ENCODE measurements at regions not wholly inside any gene's neighbourhood (a gene's known extent, or its start where the extent isn't known, plus 50 kb on each side); places are given as distances from the start of the nearest gene placed in this dataset.

DNA sequence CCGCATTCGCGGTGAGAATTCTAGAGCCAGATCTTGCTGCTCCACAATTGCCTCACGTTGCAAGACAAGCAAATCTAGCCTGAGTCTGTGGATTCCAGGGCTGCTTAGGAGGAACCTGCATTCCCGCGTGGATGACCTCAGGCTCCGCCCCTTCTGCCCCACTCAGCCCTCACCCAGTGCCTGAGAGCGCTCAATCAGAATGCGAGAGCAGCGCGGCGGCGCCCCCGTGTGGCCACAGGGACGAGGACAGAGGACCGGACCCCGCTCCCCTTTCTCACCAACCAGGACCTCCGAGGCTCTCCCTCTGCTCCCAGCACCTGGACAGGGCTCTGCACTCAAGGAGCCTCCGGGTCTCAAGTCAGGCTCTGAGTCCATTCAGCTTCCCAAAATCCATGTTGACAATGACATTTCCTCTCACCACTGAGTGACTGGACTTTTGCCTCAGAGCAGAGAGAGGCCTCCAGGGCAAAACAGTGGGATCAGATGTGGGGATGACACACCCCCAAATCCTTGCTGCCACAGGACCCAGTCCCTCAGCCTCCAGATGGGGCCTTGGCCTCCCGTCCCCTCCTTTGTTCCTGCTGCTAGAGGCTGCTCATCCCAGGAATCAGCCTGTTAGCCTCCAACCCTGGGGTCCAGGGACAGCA, 52.0 kb downstream of the RPP21 start:
- DNase-seq (ENCODE audit: low spot score): peak; percentile 70

DNA sequence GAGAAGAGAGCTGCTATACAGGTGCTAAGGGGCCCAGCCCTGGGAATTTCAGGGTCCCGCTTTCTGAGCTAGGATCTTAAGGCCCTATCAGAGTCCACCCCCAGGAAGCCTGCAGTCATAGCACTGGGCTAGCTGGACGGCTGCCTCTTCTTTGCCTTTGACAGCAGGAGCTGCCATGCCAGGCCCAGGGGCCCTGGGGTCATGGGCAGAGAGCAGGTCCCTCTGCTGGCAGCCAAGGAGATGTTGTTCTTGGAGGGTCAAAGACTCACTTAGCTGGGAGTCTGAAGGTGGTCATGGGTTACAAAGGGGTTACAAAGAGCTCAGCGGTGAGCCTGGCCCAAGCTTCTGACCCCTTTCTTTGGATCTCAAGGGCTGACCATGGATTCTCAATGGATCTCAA, 52.7 kb downstream of the RPP21 start:
- DNase-seq (ENCODE audit: low spot score): no peak

DNA sequence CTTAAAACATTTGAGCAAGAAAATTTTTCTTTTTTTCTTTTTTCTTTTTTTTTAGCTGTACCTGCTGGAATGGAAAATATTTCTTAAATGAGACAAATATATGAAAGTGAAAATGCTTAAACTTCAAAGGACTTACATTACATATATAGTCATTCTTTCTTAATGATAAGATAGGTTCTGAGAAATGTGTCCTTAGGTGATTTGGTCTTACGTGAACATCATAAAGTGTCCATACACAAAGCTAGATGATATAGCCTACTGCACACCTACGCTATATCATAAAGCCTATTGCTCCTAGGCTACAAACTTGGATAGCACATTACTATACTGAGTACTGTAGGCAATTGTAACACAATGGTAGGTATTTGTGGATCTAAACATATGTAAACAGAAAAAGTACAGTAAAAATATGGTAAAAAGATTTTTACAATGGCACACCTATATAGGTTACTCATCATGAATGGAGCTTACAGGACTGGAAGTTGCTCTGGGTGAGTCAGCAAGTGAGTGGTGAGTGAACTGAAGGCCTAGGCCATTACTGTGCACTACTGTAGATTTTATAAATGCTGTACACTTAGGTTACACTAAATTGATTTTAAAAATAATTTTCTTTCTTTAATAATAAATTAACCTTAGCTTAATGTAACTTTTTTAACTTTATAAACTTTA, 54.6 kb downstream of the RPP21 start:
- peak; percentile 75 for DNase-seq (ENCODE audit: low spot score)

- no peak for DNase-seq (ENCODE audit: low spot score)
Measured at GRCh38 chr6:30405934-30406333, 61.0 kb downstream of the RPP21 start.

GRCh38 chr6:30409184-30409583, 64.2 kb downstream of the RPP21 start:
- DNase-seq (ENCODE audit: low spot score): no peak

GRCh38 chr6:30411515-30412207, 66.7 kb downstream of the RPP21 start:
- peak; percentile 67 for DNase-seq (ENCODE audit: low spot score)

DNA sequence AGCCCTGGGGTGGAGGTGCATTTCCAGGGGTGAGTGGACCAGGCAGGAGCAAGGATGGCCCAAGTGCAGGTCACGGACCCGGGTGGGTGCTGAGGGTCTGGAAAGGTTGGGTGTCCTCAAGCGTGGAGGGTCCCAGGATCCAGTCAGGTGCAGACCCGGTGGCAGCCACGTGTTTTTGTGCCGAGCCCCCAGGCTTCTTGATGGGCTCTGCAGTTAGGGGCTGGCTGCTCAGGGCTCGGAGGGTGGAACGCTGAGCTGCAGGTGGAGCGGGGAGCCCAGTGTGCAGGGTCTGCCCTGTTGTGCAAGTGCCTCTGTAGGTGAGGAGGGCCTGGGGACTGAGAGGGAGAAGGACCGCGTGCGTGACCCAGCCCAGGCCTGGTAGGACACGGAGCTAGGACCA, 70.9 kb upstream of the HLA-E start:
- no peak for DNase-seq (ENCODE audit: low spot score)

- no peak for DNase-seq (ENCODE audit: low spot score)
Measured at GRCh38 chr6:30424549-30424948, 64.8 kb upstream of the HLA-E start.

All from RKO (cell line).